Right atrium auricular region (tissue), 2 donors: ENCODE measurements at regions not wholly inside any gene's neighbourhood (a gene's known extent, or its start where the extent isn't known, plus 50 kb on each side); places are given as distances from the start of the nearest gene placed in this dataset.
"Not testable (repeated sequence)": the region's sequence is repeated elsewhere in the genome, so short reads cannot be mapped to it uniquely, and the experiment has no call there.

Experiments used
- DNase-seq: peaks from one replicate; pipeline ENCODE4 v3.0.0-alpha.2; 2019; ENCODE audit warnings: low spot score
- H3K27ac ChIP-seq, 2 donors: fragments of 200-600 bp; sonication (generic); 1 replicate in 1 of 2; 2 replicates in 1 of 2; pipeline ENCODE4 v1.5.1; 2016 to 2019
- H3K27me3 ChIP-seq, 2 donors: fragments of 200-600 bp; sonication (generic); one replicate each; pipeline versions ENCODE4 v1.5.1 to v1.6.0; 2017 to 2019
- H3K36me3 ChIP-seq: fragments of 200-600 bp; sonication (generic); one replicate; pipeline ENCODE4 v1.5.1; 2016
- H3K4me1 ChIP-seq, 2 donors: fragments of 200-600 bp; sonication (generic); one replicate each; pipeline versions ENCODE4 v1.5.1 to v1.6.0; 2017 to 2019
- H3K4me3 ChIP-seq, 2 donors: fragments of 200-600 bp; sonication (generic); 1 replicate in 1 of 2; 2 replicates in 1 of 2; pipeline ENCODE4 v1.5.1; 2017 to 2019; ENCODE audit warnings: mild to moderate bottlenecking in 1 of 2, moderate library complexity in 1 of 2
- H3K9me3 ChIP-seq, 2 donors: fragments of 200-600 bp; sonication (generic); one replicate each; pipeline ENCODE4 v1.5.1; 2019
- CTCF ChIP-seq, 2 donors: fragments of 200-600 bp; sonication (generic); IDR thresholded peaks; one replicate each; pipeline ENCODE4 v1.5.1; 2019; ENCODE audit warnings: antibody characterized with exemption in 2 of 2

GRCh38 chr4:52203351-52203750 lies 152.2 kb downstream of the SPATA18 start:
- H3K27me3 ChIP-seq = no peaks in the 10 kb centered on the region
- no peak overlapping the region for H3K4me3 ChIP-seq
- H3K36me3 ChIP-seq = no peaks in the 10 kb centered on the region
- no peaks in the 10 kb centered on the region for H3K9me3 ChIP-seq
- H3K4me1 ChIP-seq = no peaks in the 10 kb centered on the region
- H3K27ac ChIP-seq = no peak overlapping the region
- no peak for DNase-seq
- TF ChIP-seq CTCF (IDR thresholded peaks at IDR 0.05) = no peak

GRCh38 chr4:52204921-52205320 lies 153.8 kb downstream of the SPATA18 start:
- no peak for DNase-seq
- no peak for TF ChIP-seq CTCF (IDR thresholded peaks at IDR 0.05)
- Histone ChIP-seq H3K36me3 (no peaks in the 10 kb centered on the region), H3K27ac (no peak overlapping the region), H3K27me3 (no peaks in the 10 kb centered on the region), H3K4me3 (no peak overlapping the region), H3K4me1 (no peaks in the 10 kb centered on the region), H3K9me3 (no peaks in the 10 kb centered on the region)

- DNase-seq, H3K4me3 ChIP-seq, H3K36me3 ChIP-seq, H3K27ac ChIP-seq, H3K9me3 ChIP-seq, H3K4me1 ChIP-seq, H3K27me3 ChIP-seq: not testable (repeated sequence)
Observed at GRCh38 chr4:52207146-52207545, 156.0 kb downstream of the SPATA18 start.

GRCh38 chr4:52212702-52213101 lies 161.6 kb downstream of the SPATA18 start:
- Histone ChIP-seq H3K27me3 (no peaks in the 10 kb centered on the region), H3K9me3 (no peaks in the 10 kb centered on the region), H3K4me3 (no peak overlapping the region), H3K36me3 (no peaks in the 10 kb centered on the region), H3K27ac (no peak overlapping the region), H3K4me1 (no peaks in the 10 kb centered on the region)
- TF ChIP-seq CTCF (IDR thresholded peaks at IDR 0.05) = no peak
- DNase-seq = no peak

GRCh38 chr4:52231526-52231925 lies 180.4 kb downstream of the SPATA18 start:
- no peak for DNase-seq
- TF ChIP-seq CTCF (IDR thresholded peaks at IDR 0.05) = no peak
- Histone ChIP-seq H3K4me1 (no peaks in the 10 kb centered on the region), H3K36me3 (no peaks in the 10 kb centered on the region), H3K9me3 (no peaks in the 10 kb centered on the region), H3K4me3 (no peak overlapping the region), H3K27ac (no peak overlapping the region), H3K27me3 (no peaks in the 10 kb centered on the region)

- peak; percentile 25 to 71 for TF ChIP-seq CTCF (IDR thresholded peaks at IDR 0.05)
- Histone ChIP-seq H3K27me3 (no peaks in the 10 kb centered on the region), H3K36me3 (no peaks in the 10 kb centered on the region), H3K9me3 (no peaks in the 10 kb centered on the region), H3K4me1 (no peaks in the 10 kb centered on the region), H3K27ac (no peak overlapping the region), H3K4me3 (no peak overlapping the region)
- DNase-seq = no peak
Observed at GRCh38 chr4:52234561-52235440, 183.7 kb downstream of the SPATA18 start.
